ENCODE measurements at regions not wholly inside any gene's neighbourhood (a gene's known extent, or its start where the extent isn't known, plus 50 kb on each side); places are given as distances from the start of the nearest gene placed in this dataset.

- TF ChIP-seq EZH2 (IDR thresholded peaks at IDR 0.05) (no peak), POLR2A (IDR thresholded peaks at IDR 0.05; ENCODE audit: borderline replicate concordance, extremely low read depth, insufficient read depth, insufficient read length) (no peak), REST (IDR thresholded peaks at IDR 0.05; ENCODE audit: low read depth) (no peak), RAD21 (IDR thresholded peaks at IDR 0.05; ENCODE audit: low read depth) (no peak), POLR2AphosphoS5 (IDR thresholded peaks at IDR 0.05; ENCODE audit: low read depth, low read length) (no peak), ZNF274 (IDR thresholded peaks at IDR 0.05; ENCODE audit: low read depth, low read length) (no peak), EZH2phosphoT487 (IDR thresholded peaks at IDR 0.05; ENCODE audit: borderline replicate concordance) (no peak), ELF1 (IDR thresholded peaks at IDR 0.05; ENCODE audit: borderline replicate concordance, low read depth) (no peak), YY1 (IDR thresholded peaks at IDR 0.05; ENCODE audit: extremely low read depth, insufficient replicate concordance, low read depth, low read length) (no peak), TCF7L2 (IDR thresholded peaks at IDR 0.05; ENCODE audit: borderline replicate concordance, extremely low read depth, insufficient read depth, insufficient read length) (no peak), CEBPB (IDR thresholded peaks at IDR 0.05; ENCODE audit: low read depth) (no peak), ZBTB33 (IDR thresholded peaks at IDR 0.05; ENCODE audit: extremely low read depth, insufficient replicate concordance, low read length) (no peak)
- TF ChIP-seq, protein P1, sequence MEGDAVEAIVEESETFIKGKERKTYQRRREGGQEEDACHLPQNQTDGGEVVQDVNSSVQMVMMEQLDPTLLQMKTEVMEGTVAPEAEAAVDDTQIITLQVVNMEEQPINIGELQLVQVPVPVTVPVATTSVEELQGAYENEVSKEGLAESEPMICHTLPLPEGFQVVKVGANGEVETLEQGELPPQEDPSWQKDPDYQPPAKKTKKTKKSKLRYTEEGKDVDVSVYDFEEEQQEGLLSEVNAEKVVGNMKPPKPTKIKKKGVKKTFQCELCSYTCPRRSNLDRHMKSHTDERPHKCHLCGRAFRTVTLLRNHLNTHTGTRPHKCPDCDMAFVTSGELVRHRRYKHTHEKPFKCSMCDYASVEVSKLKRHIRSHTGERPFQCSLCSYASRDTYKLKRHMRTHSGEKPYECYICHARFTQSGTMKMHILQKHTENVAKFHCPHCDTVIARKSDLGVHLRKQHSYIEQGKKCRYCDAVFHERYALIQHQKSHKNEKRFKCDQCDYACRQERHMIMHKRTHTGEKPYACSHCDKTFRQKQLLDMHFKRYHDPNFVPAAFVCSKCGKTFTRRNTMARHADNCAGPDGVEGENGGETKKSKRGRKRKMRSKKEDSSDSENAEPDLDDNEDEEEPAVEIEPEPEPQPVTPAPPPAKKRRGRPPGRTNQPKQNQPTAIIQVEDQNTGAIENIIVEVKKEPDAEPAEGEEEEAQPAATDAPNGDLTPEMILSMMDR (IDR thresholded peaks at IDR 0.05 in 2 of 3, conservative IDR thresholded peaks at IDR 0.05 in 1 of 3; ENCODE audit: borderline replicate concordance in 1 of 3, insufficient read depth in 1 of 3, low read depth in 2 of 3, low read length in 2 of 3), result no peak
- TF ChIP-seq, protein P2, sequence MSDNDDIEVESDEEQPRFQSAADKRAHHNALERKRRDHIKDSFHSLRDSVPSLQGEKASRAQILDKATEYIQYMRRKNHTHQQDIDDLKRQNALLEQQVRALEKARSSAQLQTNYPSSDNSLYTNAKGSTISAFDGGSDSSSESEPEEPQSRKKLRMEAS (IDR thresholded peaks at IDR 0.05), result no peak
These were observed 460.1 kb upstream of the GCFC2 start for GRCh38 chr2:76170856-76171255.
